Keratinocyte (primary cell): ENCODE measurements at regions not wholly inside any gene's neighbourhood (a gene's known extent, or its start where the extent isn't known, plus 50 kb on each side); places are given as distances from the start of the nearest gene placed in this dataset.

Experiments used
- DNase-seq: peaks from one replicate; pipeline ENCODE4 v3.0.0-alpha.2; 2011; ENCODE audit warnings: low read depth, missing footprints, low spot score
- FAIRE-seq: peaks from 2 replicates; lab custom pipeline; 2011; peaks lifted over from hg19 to GRCh38; lab: Jason Lieb, UNC
- H2AFZ ChIP-seq: 2 replicates; pipeline ENCODE4 v1.6.0; 2012; ENCODE audit warnings: low read length, control low read depth, inconsistent platforms; ENCODE audit not compliant: control insufficient read depth
- H3K27ac ChIP-seq: 2 replicates; pipeline ENCODE4 v1.5.1; 2011; ENCODE audit warnings: low read length; ENCODE audit not compliant: control insufficient read depth, insufficient read depth
- H3K27me3 ChIP-seq: 3 replicates; pipeline ENCODE4 v1.6.0; 2011; ENCODE audit warnings: low read length; ENCODE audit not compliant: control insufficient read depth, insufficient read depth; ENCODE audit errors: extremely low read depth
- H3K36me3 ChIP-seq, 2 experiments: 2 replicates in 1 of 2; 3 replicates in 1 of 2; pipeline ENCODE4 v1.5.1; 2011; ENCODE audit warnings: low read length in 2 of 2, mild to moderate bottlenecking in 1 of 2; ENCODE audit not compliant: control insufficient read depth in 2 of 2, insufficient read depth in 2 of 2; ENCODE audit errors: extremely low read depth in 1 of 2
- H3K4me1 ChIP-seq: 3 replicates; pipeline ENCODE4 v1.5.1; 2011; ENCODE audit warnings: low read length; ENCODE audit not compliant: control insufficient read depth, insufficient read depth; ENCODE audit errors: extremely low read depth
- H3K4me2 ChIP-seq: 3 replicates; pipeline ENCODE4 v1.6.0; 2011; ENCODE audit warnings: low read depth, low read length; ENCODE audit not compliant: control insufficient read depth, insufficient read depth; ENCODE audit errors: extremely low read depth
- H3K4me3 ChIP-seq, 3 experiments: fragments of 200-600 bp in 1 of 3; sonication (generic) in 1 of 3; 2 replicates in 2 of 3; 3 replicates in 1 of 3; pipeline ENCODE4 v1.5.1; 2011 to 2016; ENCODE audit warnings: low read length in 3 of 3, mild to moderate bottlenecking in 3 of 3, control low read depth in 2 of 3, inconsistent platforms in 1 of 3, low read depth in 1 of 3, mixed read lengths in 1 of 3, mixed run types in 1 of 3, moderate library complexity in 1 of 3; ENCODE audit not compliant: control insufficient read depth in 2 of 3, insufficient read depth in 2 of 3; ENCODE audit errors: extremely low read depth in 1 of 3
- H3K79me2 ChIP-seq: 2 replicates; pipeline ENCODE4 v1.6.0; 2012; ENCODE audit warnings: low read length; ENCODE audit not compliant: control insufficient read depth, insufficient read depth
- H3K9ac ChIP-seq: 3 replicates; pipeline ENCODE4 v1.6.0; 2011; ENCODE audit warnings: low read length; ENCODE audit not compliant: control insufficient read depth, insufficient read depth; ENCODE audit errors: extremely low read depth
- H3K9me1 ChIP-seq: 3 replicates; pipeline ENCODE4 v1.6.0; 2011; ENCODE audit warnings: low read length; ENCODE audit not compliant: control insufficient read depth, insufficient read depth; ENCODE audit errors: extremely low read depth
- H3K9me3 ChIP-seq: 2 replicates; pipeline ENCODE4 v1.5.1; 2012; ENCODE audit warnings: low read depth, low read length; ENCODE audit not compliant: control insufficient read depth
- H4K20me1 ChIP-seq: 3 replicates; pipeline ENCODE4 v1.6.0; 2011; ENCODE audit warnings: low read length; ENCODE audit not compliant: control insufficient read depth, insufficient read depth; ENCODE audit errors: extremely low read depth
- EZH2 ChIP-seq: IDR thresholded peaks from one replicate; pipeline ENCODE4 v1.6.1; 2012; ENCODE audit warnings: inconsistent platforms, mild to moderate bottlenecking, low read length, moderate library complexity
- dilution Hi-C: fragments of 300-500 bp; cut with MboI; formaldehyde crosslinking; loops from one replicate; pipeline ENCODE4 v1.7.0; 2020; ENCODE audit warnings: low sequenced_read_pairs; ENCODE audit not compliant: extremely low pct_ligation_motif_present
- TF ChIP-seq, protein P1 (sequence below), 3 experiments: IDR thresholded peaks in 1 of 3; conservative IDR thresholded peaks in 1 of 3; optimal IDR thresholded peaks in 1 of 3; 2 replicates in 2 of 3; 3 replicates in 1 of 3; pipeline versions ENCODE3 to v1.5.1; 2011; ENCODE audit warnings: low read length in 3 of 3, mild to moderate bottlenecking in 3 of 3, moderate library complexity in 2 of 3, control low read depth in 1 of 3, inconsistent platforms in 1 of 3; ENCODE audit not compliant: insufficient read depth in 2 of 3; ENCODE audit errors: extremely low read depth in 1 of 3

DNA sequence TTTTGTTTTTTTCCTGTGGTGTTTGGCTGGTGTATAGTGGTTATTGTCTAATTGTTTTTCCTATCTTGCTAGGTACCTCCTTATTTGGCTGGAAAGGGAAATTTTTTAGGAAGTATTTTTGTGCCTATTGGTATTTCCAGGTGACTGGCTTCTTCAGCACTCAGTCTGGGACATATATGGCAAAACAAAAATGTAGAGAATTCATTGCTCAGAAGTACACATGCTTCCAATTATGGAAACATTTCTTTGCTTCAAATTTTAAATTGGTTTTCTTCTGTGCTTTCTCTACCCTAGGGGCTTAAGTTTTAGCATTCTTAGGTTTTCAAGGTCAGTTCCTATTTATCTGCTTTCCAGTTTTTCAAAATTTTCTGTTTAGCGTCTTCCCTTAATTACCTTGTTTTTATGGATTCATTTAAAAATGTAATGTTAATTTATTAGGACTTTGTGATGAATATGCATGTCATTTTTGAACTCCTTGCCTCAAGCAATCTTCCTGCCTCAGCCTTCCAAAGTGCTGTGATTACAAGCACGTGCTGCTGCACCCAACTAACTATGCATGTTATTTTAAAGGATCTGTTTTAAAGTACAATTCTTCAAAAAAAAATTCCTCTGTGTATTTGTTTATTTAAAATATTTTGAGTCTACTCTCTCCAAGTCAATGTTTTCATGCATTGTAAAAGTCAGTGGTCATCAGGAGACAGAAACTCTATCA is 231.9 kb upstream of the DPPA4 start:
- H3K27me3 ChIP-seq: no peaks in the 10 kb centered on the region
- no peak overlapping the region for H3K9ac ChIP-seq
- no peaks in the 10 kb centered on the region for H3K36me3 ChIP-seq
- no peak overlapping the region for H3K4me3 ChIP-seq
- TF ChIP-seq, protein P1, sequence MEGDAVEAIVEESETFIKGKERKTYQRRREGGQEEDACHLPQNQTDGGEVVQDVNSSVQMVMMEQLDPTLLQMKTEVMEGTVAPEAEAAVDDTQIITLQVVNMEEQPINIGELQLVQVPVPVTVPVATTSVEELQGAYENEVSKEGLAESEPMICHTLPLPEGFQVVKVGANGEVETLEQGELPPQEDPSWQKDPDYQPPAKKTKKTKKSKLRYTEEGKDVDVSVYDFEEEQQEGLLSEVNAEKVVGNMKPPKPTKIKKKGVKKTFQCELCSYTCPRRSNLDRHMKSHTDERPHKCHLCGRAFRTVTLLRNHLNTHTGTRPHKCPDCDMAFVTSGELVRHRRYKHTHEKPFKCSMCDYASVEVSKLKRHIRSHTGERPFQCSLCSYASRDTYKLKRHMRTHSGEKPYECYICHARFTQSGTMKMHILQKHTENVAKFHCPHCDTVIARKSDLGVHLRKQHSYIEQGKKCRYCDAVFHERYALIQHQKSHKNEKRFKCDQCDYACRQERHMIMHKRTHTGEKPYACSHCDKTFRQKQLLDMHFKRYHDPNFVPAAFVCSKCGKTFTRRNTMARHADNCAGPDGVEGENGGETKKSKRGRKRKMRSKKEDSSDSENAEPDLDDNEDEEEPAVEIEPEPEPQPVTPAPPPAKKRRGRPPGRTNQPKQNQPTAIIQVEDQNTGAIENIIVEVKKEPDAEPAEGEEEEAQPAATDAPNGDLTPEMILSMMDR (optimal IDR thresholded peaks at IDR 0.05 in 1 of 3, IDR thresholded peaks at IDR 0.05 in 1 of 3, conservative IDR thresholded peaks at IDR 0.05 in 1 of 3; ENCODE audit: extremely low read depth in 1 of 3, insufficient read depth in 2 of 3, low read length in 3 of 3): no peak
- no peak for TF ChIP-seq EZH2
- H3K79me2 ChIP-seq: no peaks in the 10 kb centered on the region
- dilution Hi-C loops: no loop called here
- DNase-seq (no peak), FAIRE-seq (no peak)
- H3K27ac ChIP-seq: no peak overlapping the region
- no peak overlapping the region for H2AFZ ChIP-seq
- H4K20me1 ChIP-seq: no peaks in the 10 kb centered on the region
- H3K9me3 ChIP-seq: peaks cover 2% of the 10 kb centered on the region
- H3K9me1 ChIP-seq: no peaks in the 10 kb centered on the region
- no peaks in the 10 kb centered on the region for H3K4me1 ChIP-seq
- no peak overlapping the region for H3K4me2 ChIP-seq

DNA sequence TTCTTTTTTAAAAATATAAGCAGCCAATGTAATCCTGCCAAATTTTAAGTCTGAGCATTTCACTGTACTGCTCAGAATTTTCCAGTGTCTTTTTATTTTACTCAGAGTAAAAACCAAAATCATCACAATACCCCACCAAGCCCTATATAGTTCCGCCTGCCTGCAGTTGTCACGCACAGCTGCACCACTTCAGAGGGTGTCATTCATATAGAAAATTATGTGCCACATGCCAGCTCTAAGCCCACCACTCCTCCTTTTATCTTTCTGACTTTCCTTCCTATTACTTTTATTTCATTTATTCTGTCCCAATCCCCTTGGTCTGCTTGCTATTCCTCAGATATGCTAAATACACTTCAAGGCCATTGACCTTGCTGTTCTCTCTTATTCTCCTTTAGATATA is 233.1 kb upstream of the DPPA4 start:
- H3K27me3 ChIP-seq: no peaks in the 10 kb centered on the region
- H3K4me1 ChIP-seq: no peaks in the 10 kb centered on the region
- no peak overlapping the region for H2AFZ ChIP-seq
- no peak for TF ChIP-seq EZH2
- TF ChIP-seq, protein P1 (optimal IDR thresholded peaks at IDR 0.05 in 1 of 3, IDR thresholded peaks at IDR 0.05 in 1 of 3, conservative IDR thresholded peaks at IDR 0.05 in 1 of 3; ENCODE audit: extremely low read depth in 1 of 3, insufficient read depth in 2 of 3, low read length in 3 of 3): no peak
- dilution Hi-C loops: no loop called here
- H3K9me3 ChIP-seq: peaks cover 2% of the 10 kb centered on the region
- H4K20me1 ChIP-seq: no peaks in the 10 kb centered on the region
- DNase-seq (no peak), FAIRE-seq (no peak)
- no peaks in the 10 kb centered on the region for H3K79me2 ChIP-seq
- no peak overlapping the region for H3K4me2 ChIP-seq
- no peak overlapping the region for H3K9ac ChIP-seq
- H3K9me1 ChIP-seq: no peaks in the 10 kb centered on the region
- no peak overlapping the region for H3K27ac ChIP-seq
- no peaks in the 10 kb centered on the region for H3K36me3 ChIP-seq
- H3K4me3 ChIP-seq: no peak overlapping the region
